ENCODE measurements at regions not wholly inside any gene's neighbourhood (a gene's known extent, or its start where the extent isn't known, plus 50 kb on each side); places are given as distances from the start of the nearest gene placed in this dataset.

DNA sequence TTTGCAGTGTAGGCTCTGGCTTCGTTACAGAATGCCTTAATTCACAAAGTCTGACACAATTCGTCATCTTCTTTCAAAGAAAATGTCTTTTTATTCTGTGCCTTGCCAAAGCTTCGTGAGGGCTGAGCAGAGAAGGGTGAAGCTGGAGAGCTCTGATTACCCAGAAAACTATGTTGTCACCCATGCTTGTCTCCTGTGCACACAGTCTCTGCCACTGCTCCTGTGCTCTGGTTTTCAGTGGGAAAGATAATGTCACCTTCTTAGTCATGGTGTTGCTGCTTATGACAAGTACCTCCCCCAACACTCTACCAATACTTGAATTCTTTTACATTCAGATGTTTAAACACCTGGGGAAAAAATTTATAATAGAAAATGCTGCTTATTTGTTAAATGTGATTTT, 509.2 kb upstream of the GRM7 start:
- no peak for TF ChIP-seq POLR2AphosphoS5 (IDR thresholded peaks at IDR 0.05)
- no peak for TF ChIP-seq RAD21 (conservative IDR thresholded peaks at IDR 0.05)
- TF ChIP-seq CTCF (IDR thresholded peaks at IDR 0.05; ENCODE audit: poor library complexity, severe bottlenecking) = no peak
- no peak for TF ChIP-seq TAF1 (IDR thresholded peaks at IDR 0.05; ENCODE audit: low read depth)
- no peak for TF ChIP-seq SMC3 (conservative IDR thresholded peaks at IDR 0.05; ENCODE audit: poor library complexity)
- no peak for TF ChIP-seq EZH2 (IDR thresholded peaks at IDR 0.05; ENCODE audit: borderline replicate concordance, insufficient read depth, low read length, poor library complexity, severe bottlenecking)
- no peak for TF ChIP-seq REST (IDR thresholded peaks at IDR 0.05; ENCODE audit: borderline replicate concordance)
- no peak for TF ChIP-seq MXI1 (conservative IDR thresholded peaks at IDR 0.05; ENCODE audit: poor library complexity, severe bottlenecking)
- no peak for TF ChIP-seq EP300 (conservative IDR thresholded peaks at IDR 0.05; ENCODE audit: poor library complexity, severe bottlenecking)
- H3K4me2 ChIP-seq (ENCODE audit: low read length) = no peak overlapping the region
- H2AFZ ChIP-seq (ENCODE audit: low read depth, low read length) = no peak overlapping the region
- no peaks in the 10 kb centered on the region for H3F3A ChIP-seq (ENCODE audit: insufficient read depth, low read length, poor library complexity, severe bottlenecking)
- no peak overlapping the region for H3K27ac ChIP-seq (ENCODE audit: low read length)
- H3K9me3 ChIP-seq (ENCODE audit: low read length) = no peaks in the 10 kb centered on the region
- no peaks in the 10 kb centered on the region for H3K79me2 ChIP-seq (replicated peaks; ENCODE audit: insufficient read depth, low read length)
- no peaks in the 10 kb centered on the region for H3K27me3 ChIP-seq (ENCODE audit: insufficient read depth, low read depth, low read length)
- no peaks in the 10 kb centered on the region for H3K9me2 ChIP-seq (ENCODE audit: insufficient read depth, low read length)
- H3K9ac ChIP-seq (ENCODE audit: low read length) = no peak overlapping the region
- H3K36me3 ChIP-seq (ENCODE audit: insufficient read depth, low read length) = no peaks in the 10 kb centered on the region
- H4K20me1 ChIP-seq (ENCODE audit: insufficient read depth) = no peaks in the 10 kb centered on the region
- H3K4me3 ChIP-seq (ENCODE audit: low read length) = no peak overlapping the region

DNA sequence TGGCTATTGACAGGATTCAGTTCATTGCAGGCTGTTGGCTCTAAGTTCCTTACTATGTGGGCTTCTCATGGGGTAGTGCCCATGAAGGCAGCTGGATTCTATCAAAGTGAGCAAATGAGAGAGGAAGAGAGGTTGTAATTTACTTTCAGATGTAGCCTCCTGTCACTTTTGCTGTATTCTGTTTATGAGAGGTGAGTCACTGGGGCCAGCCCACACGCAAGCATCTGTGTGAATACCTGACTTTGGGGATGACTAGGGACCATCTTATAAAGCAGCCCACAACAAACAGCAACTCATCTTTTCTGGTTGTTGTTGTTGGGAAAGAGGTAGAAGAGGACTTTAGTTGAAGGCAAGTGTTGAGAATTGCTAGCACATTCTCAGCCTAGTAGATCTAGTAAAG, 506.3 kb upstream of the GRM7 start:
- no peaks in the 10 kb centered on the region for H3K9me2 ChIP-seq (ENCODE audit: insufficient read depth, low read length)
- no peaks in the 10 kb centered on the region for H4K20me1 ChIP-seq (ENCODE audit: insufficient read depth)
- H3K4me2 ChIP-seq (ENCODE audit: low read length) = no peak overlapping the region
- TF ChIP-seq CTCF (IDR thresholded peaks at IDR 0.05; ENCODE audit: poor library complexity, severe bottlenecking) (no peak), TAF1 (IDR thresholded peaks at IDR 0.05; ENCODE audit: low read depth) (no peak), EP300 (conservative IDR thresholded peaks at IDR 0.05; ENCODE audit: poor library complexity, severe bottlenecking) (no peak), RAD21 (conservative IDR thresholded peaks at IDR 0.05) (no peak), EZH2 (IDR thresholded peaks at IDR 0.05; ENCODE audit: borderline replicate concordance, insufficient read depth, low read length, poor library complexity, severe bottlenecking) (no peak), REST (IDR thresholded peaks at IDR 0.05; ENCODE audit: borderline replicate concordance) (no peak), SMC3 (conservative IDR thresholded peaks at IDR 0.05; ENCODE audit: poor library complexity) (no peak), MXI1 (conservative IDR thresholded peaks at IDR 0.05; ENCODE audit: poor library complexity, severe bottlenecking) (no peak), POLR2AphosphoS5 (IDR thresholded peaks at IDR 0.05) (no peak)
- no peak overlapping the region for H3K9ac ChIP-seq (ENCODE audit: low read length)
- no peaks in the 10 kb centered on the region for H3K79me2 ChIP-seq (replicated peaks; ENCODE audit: insufficient read depth, low read length)
- H3K27ac ChIP-seq (ENCODE audit: low read length) = no peak overlapping the region
- H3K27me3 ChIP-seq (ENCODE audit: insufficient read depth, low read depth, low read length) = no peaks in the 10 kb centered on the region
- H3K9me3 ChIP-seq (ENCODE audit: low read length) = no peaks in the 10 kb centered on the region
- H2AFZ ChIP-seq (ENCODE audit: low read depth, low read length) = no peak overlapping the region
- no peaks in the 10 kb centered on the region for H3K36me3 ChIP-seq (ENCODE audit: insufficient read depth, low read length)
- H3K4me3 ChIP-seq (ENCODE audit: low read length) = no peak overlapping the region
- no peaks in the 10 kb centered on the region for H3F3A ChIP-seq (ENCODE audit: insufficient read depth, low read length, poor library complexity, severe bottlenecking)
